HG03159 (cell line): ENCODE measurements at regions not wholly inside any gene's neighbourhood (a gene's known extent, or its start where the extent isn't known, plus 50 kb on each side); places are given as distances from the start of the nearest gene placed in this dataset.

Experiments
- ATAC-seq: cut with Tn5 transposase; IDR thresholded peaks from one replicate; pipeline ENCODE4 v1.9.1; 2021; ENCODE audit warnings: mild to moderate bottlenecking, moderate library complexity; ENCODE audit not compliant: unreplicated experiment

DNA sequence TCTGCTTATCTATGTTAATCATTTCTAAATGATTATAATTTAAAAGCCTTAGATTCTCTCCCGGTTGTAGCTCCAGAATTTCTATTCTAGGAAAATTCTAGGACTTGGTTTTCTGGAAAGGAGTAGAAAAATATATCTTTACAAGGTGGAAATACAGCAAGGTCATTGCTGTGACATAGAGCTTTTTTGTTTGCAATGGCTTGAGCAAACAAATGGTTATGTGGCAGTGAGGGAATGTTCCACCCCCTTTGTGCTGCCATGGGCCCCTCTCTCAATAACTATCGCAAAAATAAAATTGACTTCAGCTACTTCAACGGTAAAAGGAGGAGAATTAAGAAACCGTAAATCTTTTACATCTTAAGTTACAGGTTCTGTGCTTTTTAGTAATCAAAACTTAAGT, 517.1 kb downstream of the EPHA3 start:
- ATAC-seq, result no peak

DNA sequence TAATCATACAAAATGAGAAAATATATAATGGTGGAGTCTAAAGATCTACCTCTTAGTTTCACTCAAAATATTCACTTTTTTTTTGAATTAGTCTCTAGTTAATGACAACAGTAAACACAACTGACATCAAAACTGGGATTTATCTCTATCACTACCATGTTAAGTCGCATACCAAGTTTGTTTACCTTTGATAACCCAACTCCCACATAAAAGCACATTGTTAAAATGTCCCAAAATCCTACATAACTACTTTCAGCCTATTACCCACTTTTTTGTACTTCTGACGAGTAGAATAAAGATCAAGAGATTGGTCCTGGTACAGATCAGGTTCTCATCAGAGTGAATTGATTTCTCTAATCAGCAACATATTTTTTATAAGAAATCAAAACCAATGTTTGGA, 518.5 kb downstream of the EPHA3 start:
- ATAC-seq, result no peak

DNA sequence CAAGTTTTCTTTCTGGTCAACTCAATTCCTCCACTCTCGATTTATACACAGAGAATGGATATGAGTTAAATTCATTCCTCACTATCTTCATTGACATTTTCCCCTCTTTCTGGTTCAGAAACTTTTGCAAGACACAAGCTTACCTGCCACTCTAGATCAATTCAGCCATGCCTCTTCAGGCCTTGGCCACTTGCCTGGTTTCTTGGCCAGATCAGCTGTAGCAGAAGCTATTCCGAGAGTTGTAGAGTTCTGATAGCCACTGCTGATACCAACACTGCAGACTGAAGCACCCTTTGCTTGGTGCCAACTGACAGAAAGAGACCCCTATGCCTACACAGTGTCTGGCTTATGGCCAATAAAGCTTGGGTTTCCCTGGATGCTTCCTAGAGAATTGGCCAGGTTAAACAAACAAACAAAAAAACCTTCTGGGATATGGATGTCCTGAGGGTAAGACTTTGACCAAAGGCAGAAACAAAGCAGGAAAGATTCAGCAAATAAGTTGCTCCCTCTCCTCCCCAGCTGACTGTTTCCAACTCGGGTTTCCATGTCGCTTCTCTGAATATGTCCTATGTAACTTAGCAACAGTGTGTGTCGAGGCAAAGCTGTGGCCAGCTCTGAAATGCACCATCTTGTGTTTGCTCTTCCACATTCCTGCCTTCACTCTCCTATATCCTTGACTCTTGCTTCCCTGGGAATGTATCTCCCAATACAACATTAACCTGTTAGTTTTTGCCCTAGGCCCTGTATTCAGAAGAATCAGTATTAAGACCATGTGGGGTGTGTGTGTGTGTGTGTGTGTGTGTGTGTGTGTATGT, 521.6 kb downstream of the EPHA3 start:
- ATAC-seq, result no peak

DNA sequence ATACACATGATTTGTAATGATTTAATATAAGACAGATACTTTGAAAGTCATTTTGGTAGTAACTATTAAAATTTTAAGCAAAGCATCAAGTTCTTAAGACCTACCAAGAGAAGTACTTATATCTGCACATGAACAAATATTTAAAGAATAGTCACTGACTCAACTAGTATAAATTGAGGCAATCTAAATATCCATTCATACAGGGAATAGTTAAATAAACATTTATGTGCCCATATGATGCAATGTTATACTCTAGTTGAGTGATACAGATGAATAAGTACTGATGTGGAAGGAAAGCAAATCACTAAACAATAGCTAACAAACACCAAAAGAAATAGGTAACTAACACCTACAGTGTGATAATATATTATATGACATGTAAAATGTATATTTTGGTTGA, 527.7 kb downstream of the EPHA3 start:
- no peak for ATAC-seq

DNA sequence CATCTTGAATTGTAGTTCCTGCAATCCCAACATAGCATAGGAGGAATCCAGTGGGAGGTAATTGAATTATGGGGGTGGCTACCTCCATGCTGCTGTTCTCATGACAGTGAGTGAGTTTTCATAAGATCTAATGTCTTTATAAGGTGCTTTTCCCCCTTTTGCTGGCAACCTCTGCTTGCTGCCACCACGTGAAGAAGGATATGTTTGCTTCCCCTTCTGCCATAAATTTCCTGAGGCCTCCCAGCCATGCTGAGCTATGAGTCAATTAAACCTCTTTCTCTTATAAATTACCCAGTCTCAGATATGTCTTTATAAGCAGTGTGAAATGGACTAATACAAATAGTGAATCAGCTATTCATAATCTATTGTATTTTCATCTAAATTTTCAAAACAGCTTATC, 537.3 kb downstream of the EPHA3 start:
- ATAC-seq, result no peak

DNA sequence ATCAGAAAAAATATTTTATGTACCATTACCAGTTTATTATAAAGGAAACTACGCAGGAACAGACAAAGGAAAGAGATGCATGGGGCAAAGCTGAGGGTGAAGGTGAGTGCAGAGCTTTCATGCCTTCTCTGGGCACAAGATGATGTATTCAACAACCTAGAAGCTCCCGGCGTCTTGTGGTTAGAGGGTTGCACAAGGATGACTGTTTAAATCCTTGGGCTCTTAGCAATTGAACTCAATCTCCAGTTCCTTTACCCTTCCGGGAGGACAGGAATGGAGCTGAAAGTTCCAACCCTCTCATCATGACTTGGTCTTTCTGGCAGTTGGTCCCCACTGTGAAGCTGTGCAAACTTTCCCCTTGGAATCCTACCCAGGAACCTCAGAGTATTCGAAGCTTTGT, 542.0 kb downstream of the EPHA3 start:
- no peak for ATAC-seq

DNA sequence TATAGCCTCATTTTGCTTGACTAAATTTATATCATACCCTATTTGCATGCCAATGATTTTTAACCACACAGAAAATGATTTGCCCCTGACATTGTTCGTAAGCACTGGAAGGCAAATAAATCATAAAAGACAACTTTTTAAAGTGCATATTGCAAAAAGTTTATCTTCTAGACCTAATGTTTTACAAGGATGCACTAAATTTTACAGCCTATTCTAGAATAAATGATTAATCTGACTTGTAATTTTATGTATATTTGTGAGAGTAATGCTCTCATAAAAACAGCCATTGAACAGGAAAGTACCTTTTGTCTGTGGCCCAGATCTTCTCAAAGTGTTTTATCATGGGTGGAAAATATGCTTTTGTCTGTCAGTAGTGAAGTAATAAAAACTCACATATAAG, 546.6 kb downstream of the EPHA3 start:
- no peak for ATAC-seq

DNA sequence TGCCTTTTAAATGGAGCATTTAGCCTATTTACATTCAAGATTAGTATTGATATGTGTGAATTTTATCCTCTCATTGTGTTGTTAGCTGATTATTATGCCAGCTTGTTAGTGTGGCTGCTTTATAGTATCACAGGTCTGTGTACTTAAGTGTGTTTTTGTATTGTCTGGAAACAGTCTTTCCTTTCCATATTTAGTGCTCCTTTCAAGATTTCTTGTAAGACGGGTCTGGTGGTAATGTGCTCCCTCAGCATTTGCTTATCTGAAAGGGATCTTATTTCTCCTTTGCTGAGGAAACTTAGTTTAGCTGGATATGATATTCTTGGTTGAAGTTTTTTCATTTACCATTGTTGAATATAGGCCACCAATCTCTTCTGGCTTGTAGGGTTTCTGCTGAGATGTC, 549.0 kb downstream of the EPHA3 start:
- ATAC-seq, result no peak

DNA sequence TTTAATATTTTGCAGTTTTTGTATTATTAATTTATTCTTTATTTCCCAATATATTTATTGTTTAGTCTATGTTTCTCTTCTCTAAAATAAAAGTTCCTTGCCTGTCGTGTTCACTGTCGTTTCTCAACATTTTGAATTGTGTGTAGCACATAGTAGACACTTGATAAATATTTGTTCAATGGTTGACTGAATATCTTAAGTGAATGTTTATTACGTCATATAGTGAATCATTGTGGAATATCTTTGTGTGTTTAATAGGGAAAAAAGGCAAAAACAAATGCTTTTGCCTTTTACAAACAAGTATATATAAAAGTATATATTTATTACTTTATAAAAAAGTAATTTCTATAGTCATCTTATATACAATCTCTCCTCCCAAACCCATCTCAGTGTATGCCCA, 572.3 kb downstream of the EPHA3 start:
- ATAC-seq, result no peak

DNA sequence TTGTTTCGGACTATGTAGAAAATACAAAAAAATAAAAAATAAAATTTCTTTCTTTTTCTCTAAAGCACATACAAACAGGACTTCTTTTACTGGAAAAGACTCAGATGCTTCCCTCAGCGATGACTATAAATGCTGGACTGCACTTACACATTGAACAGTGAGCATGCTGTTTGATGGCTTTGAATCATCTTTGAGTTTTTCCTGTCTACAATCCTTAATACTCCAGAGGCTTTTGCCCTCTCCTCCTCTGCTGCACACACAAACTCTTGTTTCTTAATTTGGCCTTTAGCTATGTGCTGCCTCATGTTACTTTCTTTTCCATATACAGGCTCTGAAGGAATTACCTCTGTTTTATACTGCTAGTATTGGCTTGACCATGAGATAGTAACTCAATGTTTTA, 575.1 kb downstream of the EPHA3 start:
- no peak for ATAC-seq

DNA sequence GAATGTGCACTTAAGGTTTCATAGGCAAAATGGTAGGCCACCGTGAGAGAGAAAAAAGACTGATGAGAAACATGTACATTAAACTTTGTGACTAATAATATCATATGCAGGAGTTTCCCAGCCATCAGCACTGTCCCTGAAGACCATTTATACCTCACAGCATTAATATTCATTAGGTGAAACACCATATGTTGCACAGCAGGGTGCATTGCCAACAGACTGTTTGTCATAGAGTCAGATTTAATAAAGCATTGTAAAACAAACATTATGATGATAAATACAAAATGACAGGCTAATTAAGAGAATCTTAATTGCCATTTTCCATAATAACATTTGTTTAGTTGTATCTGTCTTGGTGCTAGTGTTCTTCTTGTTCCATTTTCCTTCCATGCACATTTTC, 578.3 kb downstream of the EPHA3 start:
- no peak for ATAC-seq

DNA sequence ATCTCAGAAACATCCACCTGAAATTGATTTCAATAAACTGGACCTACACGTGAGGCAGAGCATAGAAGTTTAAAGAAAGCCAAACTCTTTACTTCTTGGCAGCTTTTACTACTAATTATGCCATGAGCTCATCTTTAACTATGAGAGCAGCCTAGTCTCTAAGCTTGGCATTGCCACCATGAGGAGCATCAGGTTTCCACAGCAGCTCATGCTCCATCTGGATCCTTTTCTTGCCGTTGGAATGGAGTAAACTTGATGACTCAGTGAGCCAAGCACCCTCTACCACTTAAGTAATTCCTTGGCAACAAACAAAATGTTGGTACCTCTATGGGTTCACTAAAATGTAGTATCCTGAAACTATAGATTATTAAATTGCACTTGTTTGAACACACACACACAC, 583.2 kb downstream of the EPHA3 start:
- no peak for ATAC-seq

DNA sequence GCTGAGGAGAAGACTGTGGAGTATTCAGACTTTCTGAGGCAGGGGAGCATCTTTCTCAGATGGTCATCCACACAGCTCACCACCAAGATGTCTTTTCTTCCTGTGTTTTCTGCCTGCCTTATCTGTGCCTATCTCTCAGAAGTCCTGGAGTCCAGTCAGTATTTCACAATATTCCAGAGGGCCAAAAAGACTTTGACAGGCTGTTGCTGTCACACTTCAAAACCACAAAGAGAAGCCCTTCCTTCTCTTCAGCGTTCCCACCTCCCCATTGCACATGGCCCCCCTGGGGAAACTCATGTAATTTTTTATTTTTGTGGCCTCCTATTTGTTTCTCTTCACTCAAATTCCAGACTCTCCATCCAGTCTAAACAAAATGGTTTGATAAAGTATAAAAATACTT, 585.2 kb downstream of the EPHA3 start:
- ATAC-seq, result no peak

DNA sequence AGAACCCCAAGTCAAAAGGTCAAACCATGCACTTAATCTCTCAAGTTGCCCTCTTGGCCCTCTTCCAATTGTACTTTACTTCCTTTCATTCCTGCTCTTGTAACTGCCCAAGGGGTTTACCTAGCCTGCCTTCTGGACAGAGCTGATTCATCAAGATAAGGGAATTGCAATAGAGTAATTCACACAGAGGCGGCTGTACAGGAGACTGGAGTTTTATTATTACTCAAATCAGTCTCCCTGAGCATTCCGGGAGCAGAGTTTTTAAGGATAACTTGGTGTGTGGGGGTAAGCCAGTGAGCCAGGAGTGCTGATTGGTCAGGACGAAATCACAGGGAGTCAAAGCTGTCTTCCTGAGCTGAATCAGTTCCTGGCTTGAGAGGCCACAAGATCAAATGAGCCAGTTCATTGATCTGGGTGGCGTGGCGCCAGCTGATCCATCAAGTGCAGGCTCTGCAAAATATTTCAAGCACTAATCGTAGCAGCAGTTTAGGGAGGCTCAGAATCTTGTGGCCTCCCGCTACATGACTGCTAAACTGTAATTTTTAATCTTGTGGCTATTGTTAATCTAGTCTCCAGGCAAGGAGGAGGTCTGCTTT, 590.0 kb downstream of the EPHA3 start:
- ATAC-seq, result no peak

DNA sequence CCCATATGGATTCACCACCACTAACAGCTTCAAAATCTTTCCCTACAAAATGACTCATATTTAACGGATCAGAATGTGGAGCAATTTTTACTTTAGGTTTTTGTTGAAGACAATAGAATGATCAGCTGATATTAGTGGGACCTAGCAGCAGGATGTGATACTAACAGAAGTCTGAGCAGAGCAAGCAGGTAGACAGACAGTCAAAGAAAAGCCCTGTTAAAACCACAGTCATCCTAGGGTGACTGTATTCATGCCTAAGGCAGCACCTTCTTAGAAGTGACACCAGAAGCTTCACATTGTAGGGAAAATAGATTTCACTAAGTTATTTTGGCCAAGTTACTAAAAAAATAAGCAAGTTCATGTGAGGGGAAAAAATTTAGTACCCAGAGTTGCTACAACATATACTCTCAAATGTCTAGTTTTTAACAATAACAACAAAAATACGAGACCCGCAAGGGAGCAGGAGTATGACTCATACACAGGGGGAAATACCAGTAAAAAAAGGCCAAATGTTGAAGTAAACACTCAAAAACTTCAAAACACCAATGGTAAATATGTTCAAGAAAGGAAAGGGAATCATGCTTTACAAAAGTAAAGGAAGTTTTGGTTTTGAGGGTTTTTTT, 590.9 kb downstream of the EPHA3 start:
- no peak for ATAC-seq

DNA sequence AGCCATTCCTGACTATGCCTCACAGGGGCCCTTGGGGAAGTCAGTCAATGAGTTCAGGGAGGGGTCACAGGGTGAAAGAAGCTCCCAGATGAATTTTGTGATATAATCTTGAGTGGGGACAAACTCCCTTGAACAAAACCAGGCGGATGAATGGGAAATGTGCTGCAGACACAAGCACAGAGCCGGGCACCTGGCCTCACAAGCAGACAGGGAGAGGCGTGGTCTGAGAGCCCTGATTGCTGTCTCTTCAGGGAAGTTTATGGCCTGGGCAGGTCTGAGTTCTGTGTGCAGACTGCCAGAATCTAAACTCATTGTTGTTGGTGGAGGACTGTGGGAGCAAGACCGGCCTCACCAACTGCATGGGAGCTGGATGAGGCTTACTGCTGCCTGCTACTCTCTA, 591.8 kb downstream of the EPHA3 start:
- no peak for ATAC-seq

DNA sequence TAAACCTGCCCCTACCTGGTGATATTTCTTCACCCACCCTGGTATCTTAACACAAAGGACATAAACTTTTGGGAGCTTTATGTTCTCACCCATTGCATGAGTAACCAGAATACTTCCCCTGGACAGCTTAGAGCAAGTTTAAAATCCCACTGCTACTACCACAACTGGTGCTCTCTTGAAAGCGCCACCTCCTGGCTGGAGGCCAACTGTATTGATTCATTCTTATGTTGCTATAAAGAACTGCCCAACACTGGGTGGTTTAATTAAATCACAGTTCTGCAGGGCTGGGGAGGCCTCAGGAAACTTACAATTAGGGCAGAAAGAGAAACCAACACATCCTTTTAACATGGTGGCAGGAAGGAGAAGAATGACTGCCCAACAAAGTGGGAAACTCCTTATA, 592.4 kb downstream of the EPHA3 start:
- no peak for ATAC-seq

DNA sequence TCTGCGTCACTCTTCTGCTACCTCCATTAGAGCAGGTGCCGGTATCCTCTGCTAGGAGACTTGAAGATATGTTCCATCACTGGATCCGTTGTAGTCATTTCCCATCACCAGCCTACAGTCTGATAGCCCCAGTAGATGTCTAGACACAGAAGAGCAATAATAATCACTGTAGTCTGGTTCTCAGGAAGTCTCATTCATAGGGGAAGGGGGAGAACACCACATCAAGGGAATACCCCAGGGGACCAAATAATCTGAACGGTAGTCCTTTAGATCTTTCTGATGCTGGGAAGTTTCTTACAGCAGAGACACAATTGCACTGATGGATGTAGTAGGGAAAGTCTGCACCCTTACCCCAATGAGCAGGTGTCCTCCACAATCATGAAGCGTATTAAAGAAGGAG, 595.0 kb downstream of the EPHA3 start:
- no peak for ATAC-seq

DNA sequence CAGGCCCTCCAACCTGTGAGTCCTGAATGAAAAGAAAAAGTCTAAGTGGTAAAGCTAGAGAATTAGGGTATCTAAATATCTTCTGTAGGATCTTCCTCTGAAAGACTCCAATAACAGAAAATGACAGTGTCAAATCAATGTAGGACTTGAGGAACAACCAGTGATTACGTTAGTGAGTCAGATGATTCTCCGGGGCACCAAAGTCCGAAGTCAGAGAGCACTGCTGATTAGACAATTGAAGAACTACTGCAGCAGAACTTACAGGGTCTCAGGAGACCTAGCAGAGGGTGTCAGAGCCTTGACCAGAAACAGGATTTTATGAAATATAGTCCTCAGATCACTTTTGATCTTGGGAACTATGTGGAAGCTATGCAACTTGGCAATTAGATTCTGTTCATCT, 605.8 kb downstream of the EPHA3 start:
- ATAC-seq, result no peak

DNA sequence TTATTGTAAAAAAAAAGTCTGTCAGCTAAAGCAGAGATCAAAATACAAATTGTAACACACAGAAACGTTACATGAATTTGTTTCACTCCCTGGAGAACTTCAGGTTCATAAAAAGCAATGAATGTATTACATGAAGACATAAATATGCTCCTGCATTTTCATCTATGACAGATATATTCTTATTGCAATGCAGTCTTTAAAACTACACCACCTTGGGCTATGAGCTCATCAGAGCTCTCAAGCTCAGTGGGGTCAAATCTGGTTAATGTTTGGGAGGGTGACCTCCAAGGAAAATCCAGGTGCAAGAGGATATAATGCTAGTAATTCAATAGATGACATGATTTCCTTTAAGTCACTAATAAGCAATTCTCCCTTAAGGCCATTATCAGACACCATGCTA, 606.8 kb downstream of the EPHA3 start:
- no peak for ATAC-seq

DNA sequence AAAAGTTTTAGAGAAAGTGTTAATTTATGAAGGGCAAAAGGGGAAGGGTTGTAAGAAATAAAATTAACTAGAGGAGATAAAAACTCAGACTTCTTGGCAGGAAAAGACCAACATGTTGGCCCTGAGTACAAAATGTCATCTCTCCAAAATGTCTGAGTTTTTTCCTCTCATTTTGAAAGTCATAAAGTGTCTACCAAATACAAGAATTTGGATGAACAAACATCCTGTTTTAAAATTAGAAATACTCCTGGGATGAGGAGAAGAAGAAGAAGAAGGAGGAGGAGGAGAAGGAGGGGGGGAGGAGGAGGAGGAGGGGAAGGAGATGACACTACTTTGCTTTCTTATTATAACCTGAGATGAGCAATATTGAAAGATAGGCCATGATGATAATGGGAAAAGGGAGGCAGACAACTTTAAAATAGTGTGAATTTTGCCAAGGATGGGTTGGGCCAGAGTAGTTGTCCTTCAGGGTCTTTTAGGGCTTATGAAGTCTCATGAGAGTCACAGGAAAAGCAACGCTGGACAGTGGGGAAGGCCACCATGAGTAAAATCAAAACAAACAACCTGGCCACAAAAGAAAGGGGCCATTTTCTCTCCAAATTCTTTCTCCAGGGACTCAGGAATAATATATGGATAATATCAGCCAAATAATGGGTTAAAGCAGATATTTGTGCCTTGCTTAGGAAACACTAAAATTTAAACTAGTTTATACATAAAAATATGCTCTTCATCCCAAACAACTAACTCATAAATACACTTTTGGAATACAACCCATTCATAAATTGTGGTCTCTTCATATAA, 632.9 kb downstream of the EPHA3 start:
- no peak for ATAC-seq

DNA sequence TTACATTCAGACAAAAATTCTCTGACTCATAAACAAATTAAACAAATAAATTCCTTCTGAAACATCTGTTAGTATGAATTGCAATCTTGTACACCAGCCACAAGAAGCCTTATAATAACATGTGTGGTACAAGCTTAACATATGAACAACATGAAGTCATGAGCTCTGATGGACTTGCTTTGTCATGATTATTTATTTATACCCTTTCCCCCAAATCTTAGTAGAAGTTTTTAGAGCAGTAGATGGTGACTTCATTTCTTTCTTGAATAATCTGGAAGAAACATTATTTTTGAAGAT, 633.4 kb downstream of the EPHA3 start:
- ATAC-seq, result no peak
